ENCODE measurements at regions not wholly inside any gene's neighbourhood (a gene's known extent, or its start where the extent isn't known, plus 50 kb on each side); places are given as distances from the start of the nearest gene placed in this dataset.

GRCh38 chr12:76247026-76247646 lies 101.1 kb downstream of the BBS10 start:
- TF ChIP-seq CTCF (IDR thresholded peaks at IDR 0.05; ENCODE audit: low read length): no peak
- TF ChIP-seq EZH2phosphoT487 (IDR thresholded peaks at IDR 0.05; ENCODE audit: low read length): no peak
- no peak for TF ChIP-seq EZH2 (optimal IDR thresholded peaks at IDR 0.05; ENCODE audit: low read depth, low read length)
